Neural crest cell (in vitro differentiated cells): ENCODE measurements at regions not wholly inside any gene's neighbourhood (a gene's known extent, or its start where the extent isn't known, plus 50 kb on each side); places are given as distances from the start of the nearest gene placed in this dataset.
A peak's percentile ranks its signal among the peaks of the same experiment; 100 is the strongest.

Experiments
- DNase-seq: peaks from one replicate; pipeline ENCODE4 v3.0.0; 2021; ENCODE audit warnings: low read depth, mixed read lengths, low spot score
- H3K27ac Mint-ChIP-seq: one replicate; pipeline ENCODE4 v1.8.0; 2021; ENCODE audit warnings: mild to moderate bottlenecking, mixed read lengths; ENCODE audit not compliant: unreplicated experiment
- H3K27me3 Mint-ChIP-seq: 2 replicates; pipeline ENCODE4 v1.8.0; 2021; ENCODE audit warnings: low read depth, mild to moderate bottlenecking, mixed read lengths
- H3K36me3 Mint-ChIP-seq: 2 replicates; pipeline ENCODE4 v1.8.0; 2021; ENCODE audit warnings: low read depth, mild to moderate bottlenecking, mixed read lengths
- H3K4me1 Mint-ChIP-seq: 2 replicates; pipeline ENCODE4 v1.8.0; 2021; ENCODE audit warnings: mixed read lengths
- H3K4me3 Mint-ChIP-seq: one replicate; pipeline ENCODE4 v1.8.0; 2021; ENCODE audit warnings: mild to moderate bottlenecking, mixed read lengths
- H3K9me3 Mint-ChIP-seq: 2 replicates; pipeline ENCODE4 v1.8.0; 2021; ENCODE audit warnings: mixed read lengths
- TF ChIP-seq, protein P1 (sequence below): fragments of 200-600 bp; sonication (generic); conservative IDR thresholded peaks from 2 replicates; pipeline ENCODE4 v1.5.0; 2021; ENCODE audit warnings: antibody characterized with exemption, mild to moderate bottlenecking

DNA sequence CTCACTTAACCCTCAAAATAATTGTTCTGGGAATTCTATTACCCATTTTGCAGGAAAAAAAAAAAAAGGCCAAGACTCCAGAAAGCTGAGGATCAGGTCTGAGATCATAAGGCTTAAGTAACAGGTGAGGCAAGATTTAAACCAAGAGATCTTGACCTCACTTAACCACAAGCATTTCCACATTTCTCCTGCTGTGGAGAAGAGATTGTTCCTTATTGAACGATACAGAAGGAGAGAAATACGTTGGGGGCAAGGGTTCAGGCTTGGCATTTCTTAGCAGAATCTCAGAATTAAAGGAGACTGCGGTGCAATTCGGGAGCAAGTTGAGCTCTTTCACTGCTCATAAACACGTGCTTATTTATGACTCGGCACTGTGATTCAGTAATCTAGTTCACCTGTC lies 885.3 kb upstream of the TMEM132C start:
- no peak overlapping the region for H3K27ac Mint-ChIP-seq
- peaks cover 2% of the 10 kb centered on the region for H3K9me3 Mint-ChIP-seq
- H3K4me3 Mint-ChIP-seq: no peak overlapping the region
- TF ChIP-seq, protein P1, sequence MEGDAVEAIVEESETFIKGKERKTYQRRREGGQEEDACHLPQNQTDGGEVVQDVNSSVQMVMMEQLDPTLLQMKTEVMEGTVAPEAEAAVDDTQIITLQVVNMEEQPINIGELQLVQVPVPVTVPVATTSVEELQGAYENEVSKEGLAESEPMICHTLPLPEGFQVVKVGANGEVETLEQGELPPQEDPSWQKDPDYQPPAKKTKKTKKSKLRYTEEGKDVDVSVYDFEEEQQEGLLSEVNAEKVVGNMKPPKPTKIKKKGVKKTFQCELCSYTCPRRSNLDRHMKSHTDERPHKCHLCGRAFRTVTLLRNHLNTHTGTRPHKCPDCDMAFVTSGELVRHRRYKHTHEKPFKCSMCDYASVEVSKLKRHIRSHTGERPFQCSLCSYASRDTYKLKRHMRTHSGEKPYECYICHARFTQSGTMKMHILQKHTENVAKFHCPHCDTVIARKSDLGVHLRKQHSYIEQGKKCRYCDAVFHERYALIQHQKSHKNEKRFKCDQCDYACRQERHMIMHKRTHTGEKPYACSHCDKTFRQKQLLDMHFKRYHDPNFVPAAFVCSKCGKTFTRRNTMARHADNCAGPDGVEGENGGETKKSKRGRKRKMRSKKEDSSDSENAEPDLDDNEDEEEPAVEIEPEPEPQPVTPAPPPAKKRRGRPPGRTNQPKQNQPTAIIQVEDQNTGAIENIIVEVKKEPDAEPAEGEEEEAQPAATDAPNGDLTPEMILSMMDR: no peak
- H3K4me1 Mint-ChIP-seq: no peaks in the 10 kb centered on the region
- H3K27me3 Mint-ChIP-seq: peaks cover 8% of the 10 kb centered on the region
- DNase-seq: no peak
- H3K36me3 Mint-ChIP-seq: no peaks in the 10 kb centered on the region

DNA sequence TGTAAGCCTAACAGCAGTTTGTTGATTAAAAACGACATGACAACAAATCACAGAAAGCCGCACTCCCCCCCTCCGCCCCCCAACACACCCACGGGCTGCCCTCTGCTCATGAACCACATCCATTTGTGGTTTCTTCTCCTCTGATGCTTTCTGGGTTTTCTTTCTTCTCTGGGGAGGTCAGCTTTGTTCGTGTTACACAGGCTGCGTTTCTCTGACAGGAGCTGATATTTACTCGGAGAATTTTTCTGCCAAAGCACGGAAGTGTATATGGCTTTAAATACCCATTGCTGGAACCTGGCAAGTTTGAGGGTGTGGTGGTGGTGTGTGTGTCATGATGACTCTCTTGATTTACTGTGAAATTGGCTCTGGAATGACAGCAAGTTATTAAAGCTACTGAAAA lies 883.7 kb upstream of the TMEM132C start:
- Mint-ChIP-seq H3K4me3 (no peak overlapping the region), H3K27me3 (peaks cover 12% of the 10 kb centered on the region), H3K27ac (no peak overlapping the region), H3K36me3 (no peaks in the 10 kb centered on the region), H3K9me3 (no peaks in the 10 kb centered on the region), H3K4me1 (no peaks in the 10 kb centered on the region)
- TF ChIP-seq, protein P1: no peak
- DNase-seq: no peak

DNA sequence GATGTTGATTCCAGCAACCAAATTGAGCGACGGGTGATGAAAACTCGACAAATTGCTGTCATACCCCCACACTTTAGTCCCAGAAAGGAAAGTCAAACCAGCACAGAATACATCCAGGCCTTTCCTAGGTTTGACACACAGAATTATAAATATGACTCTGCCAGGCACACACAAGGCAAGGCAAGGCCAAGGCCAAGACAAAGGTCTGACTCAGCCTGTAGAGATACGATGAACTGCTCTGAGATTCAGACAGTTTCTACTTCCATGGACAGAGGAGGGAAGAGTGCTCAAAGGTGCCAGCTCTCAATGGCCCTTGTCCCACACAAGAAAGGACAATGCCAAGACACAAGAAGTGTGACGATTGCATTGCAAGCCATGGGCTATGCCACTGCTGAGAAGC lies 880.2 kb upstream of the TMEM132C start:
- DNase-seq: no peak
- TF ChIP-seq, protein P1: no peak
- H3K9me3 Mint-ChIP-seq: no peaks in the 10 kb centered on the region
- H3K4me3 Mint-ChIP-seq: no peak overlapping the region
- no peak overlapping the region for H3K27ac Mint-ChIP-seq
- H3K36me3 Mint-ChIP-seq: no peaks in the 10 kb centered on the region
- no peaks in the 10 kb centered on the region for H3K4me1 Mint-ChIP-seq
- H3K27me3 Mint-ChIP-seq: peaks cover 36% of the 10 kb centered on the region

DNA sequence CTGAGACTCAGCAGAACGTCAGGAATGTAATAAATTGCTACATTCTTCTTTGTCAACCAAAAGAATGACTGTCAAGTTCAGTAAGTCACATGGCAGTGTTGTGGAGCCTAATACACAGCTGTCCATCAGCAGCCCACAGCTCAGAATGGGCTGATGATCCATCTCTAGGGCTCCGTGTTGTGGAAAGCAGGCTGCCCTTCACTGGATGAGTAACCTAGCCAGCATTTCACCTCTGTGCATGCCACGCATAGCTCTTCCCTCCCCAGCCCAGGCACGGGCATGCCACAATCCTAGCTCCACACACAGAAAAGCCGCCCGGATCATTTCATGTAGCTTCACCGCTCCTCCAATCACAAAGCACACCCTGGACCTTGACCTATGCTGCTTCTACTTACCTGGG lies 878.0 kb upstream of the TMEM132C start:
- Mint-ChIP-seq H3K4me3 (no peak overlapping the region), H3K4me1 (no peaks in the 10 kb centered on the region), H3K27me3 (peaks cover 38% of the 10 kb centered on the region), H3K27ac (no peak overlapping the region), H3K9me3 (no peaks in the 10 kb centered on the region), H3K36me3 (no peaks in the 10 kb centered on the region)
- no peak for DNase-seq
- TF ChIP-seq, protein P1: no peak

DNA sequence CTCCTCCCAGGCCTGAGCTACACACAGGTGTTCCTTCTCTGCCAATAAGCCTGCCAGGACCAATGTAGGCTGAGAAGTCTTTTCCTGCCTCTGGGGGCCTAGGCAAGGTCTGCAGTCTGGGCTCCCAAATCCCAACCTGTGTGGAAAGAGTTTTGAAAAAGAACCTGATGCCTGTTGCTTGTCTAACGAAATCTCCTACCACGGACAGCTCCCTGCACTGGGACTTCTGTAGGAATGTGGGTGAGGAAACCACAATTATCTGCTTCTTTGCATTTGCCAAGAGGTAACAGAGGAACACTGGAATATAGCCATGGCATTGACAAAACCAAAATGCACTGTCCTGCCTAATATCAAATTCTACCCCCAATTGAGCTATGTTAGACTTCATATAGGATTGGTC lies 877.0 kb upstream of the TMEM132C start:
- peak; percentile 16 for DNase-seq
- H3K36me3 Mint-ChIP-seq: no peaks in the 10 kb centered on the region
- TF ChIP-seq, protein P1: no peak
- H3K4me3 Mint-ChIP-seq: no peak overlapping the region
- no peak overlapping the region for H3K27ac Mint-ChIP-seq
- no peaks in the 10 kb centered on the region for H3K9me3 Mint-ChIP-seq
- no peaks in the 10 kb centered on the region for H3K4me1 Mint-ChIP-seq
- peaks cover 35% of the 10 kb centered on the region for H3K27me3 Mint-ChIP-seq

DNA sequence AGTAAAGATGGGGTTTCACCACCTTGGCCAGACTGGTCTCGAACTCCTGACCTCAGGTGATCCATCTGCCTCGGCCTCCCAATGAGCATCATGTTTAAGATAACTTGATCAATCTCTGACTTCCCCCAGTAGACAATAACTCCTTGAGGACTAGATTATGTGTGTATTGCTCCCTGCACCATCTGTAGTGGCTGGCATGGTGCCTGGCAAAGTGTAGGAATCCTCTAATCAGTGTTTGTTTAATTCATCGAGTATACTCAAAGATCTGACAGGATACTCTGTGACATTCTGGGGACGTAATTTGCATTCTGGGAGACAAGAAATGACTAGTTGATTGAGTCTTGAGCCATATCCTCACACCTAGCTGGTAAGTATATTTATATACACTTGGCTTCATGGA lies 873.5 kb upstream of the TMEM132C start:
- TF ChIP-seq, protein P1: no peak
- no peak overlapping the region for H3K4me3 Mint-ChIP-seq
- no peak overlapping the region for H3K27ac Mint-ChIP-seq
- no peaks in the 10 kb centered on the region for H3K4me1 Mint-ChIP-seq
- H3K36me3 Mint-ChIP-seq: no peaks in the 10 kb centered on the region
- peaks cover 32% of the 10 kb centered on the region for H3K27me3 Mint-ChIP-seq
- H3K9me3 Mint-ChIP-seq: no peaks in the 10 kb centered on the region
- DNase-seq: no peak
